ENCODE measurements at regions not wholly inside any gene's neighbourhood (a gene's known extent, or its start where the extent isn't known, plus 50 kb on each side); places are given as distances from the start of the nearest gene placed in this dataset.

GRCh38 chr5:116343961-116344360 lies 230.7 kb downstream of the SEMA6A start:
- FAIRE-seq (no peak), DNase-seq (ENCODE audit: low read depth, low spot score) (no peak)
- H3K27ac ChIP-seq (ENCODE audit: control insufficient read depth, insufficient read depth, low read length), result no peak overlapping the region
- H3K9me3 ChIP-seq (ENCODE audit: control insufficient read depth, low read depth, low read length), result no peaks in the 10 kb centered on the region
- no peak overlapping the region for H3K9ac ChIP-seq (ENCODE audit: control insufficient read depth, extremely low read depth, insufficient read depth, low read length)
- H3K36me3 ChIP-seq (ENCODE audit: control insufficient read depth in 2 of 2, extremely low read depth in 1 of 2, insufficient read depth in 2 of 2, low read length in 2 of 2), result no peaks in the 10 kb centered on the region
- no peak overlapping the region for H2AFZ ChIP-seq (ENCODE audit: control insufficient read depth, low read length)
- no peaks in the 10 kb centered on the region for H3K79me2 ChIP-seq (ENCODE audit: control insufficient read depth, insufficient read depth, low read length)
- TF ChIP-seq EZH2 (IDR thresholded peaks at IDR 0.05; ENCODE audit: low read length) (no peak), CTCF (optimal IDR thresholded peaks at IDR 0.05 in 1 of 3, IDR thresholded peaks at IDR 0.05 in 1 of 3, conservative IDR thresholded peaks at IDR 0.05 in 1 of 3; ENCODE audit: extremely low read depth in 1 of 3, insufficient read depth in 2 of 3, low read length in 3 of 3) (no peak)
- H4K20me1 ChIP-seq (ENCODE audit: control insufficient read depth, extremely low read depth, insufficient read depth, low read length), result no peaks in the 10 kb centered on the region
- no peak overlapping the region for H3K4me3 ChIP-seq (ENCODE audit: control insufficient read depth in 2 of 3, extremely low read depth in 1 of 3, insufficient read depth in 2 of 3, low read depth in 1 of 3, low read length in 3 of 3)
- no peaks in the 10 kb centered on the region for H3K9me1 ChIP-seq (ENCODE audit: control insufficient read depth, extremely low read depth, insufficient read depth, low read length)
- no peaks in the 10 kb centered on the region for H3K4me1 ChIP-seq (ENCODE audit: control insufficient read depth, extremely low read depth, insufficient read depth, low read length)
- dilution Hi-C loops (cut with MboI; ENCODE audit: extremely low pct_ligation_motif_present, low sequenced_read_pairs), result no loop called here
- H3K4me2 ChIP-seq (ENCODE audit: control insufficient read depth, extremely low read depth, insufficient read depth, low read depth, low read length), result no peak overlapping the region
- H3K27me3 ChIP-seq (ENCODE audit: control insufficient read depth, extremely low read depth, insufficient read depth, low read length), result no peaks in the 10 kb centered on the region

All from keratinocyte (primary cell).